Caco-2 (cell line): ENCODE measurements at regions not wholly inside any gene's neighbourhood (a gene's known extent, or its start where the extent isn't known, plus 50 kb on each side); places are given as distances from the start of the nearest gene placed in this dataset.

Experiments used
- BruUV-seq: library from RNA; stranded (reverse); fragments of 400-500 nt; replicated peaks from 2 replicates; lab custom pipeline; 2021; lab: Mats Ljungman, UMichigan
- CTCF ChIA-PET: fragments of 300-600 bp; sonication (Branson Sonifier 250); formaldehyde crosslinking; loops from one replicate; lab custom pipeline; 2022; ENCODE audit warnings: antibody characterized with exemption; lab: Charles Lee
- POLR2A ChIA-PET: fragments of 300-600 bp; sonication (Branson Sonifier 250); formaldehyde crosslinking; loops from one replicate; lab custom pipeline; 2022; ENCODE audit warnings: antibody characterized with exemption; lab: Charles Lee
- DNase-seq, 2 experiments: peaks; one replicate each; pipeline versions ENCODE4 v3.0.0 to v3.0.0-alpha.2; 2020 to 2022
- H3K27me3 ChIP-seq: replicated peaks from 2 replicates; pipeline ENCODE4 v1.6.0; 2011; ENCODE audit warnings: low read length; ENCODE audit not compliant: control insufficient read depth, insufficient read depth
- H3K36me3 ChIP-seq: 2 replicates; pipeline ENCODE4 v1.5.1; 2011; ENCODE audit warnings: low read length; ENCODE audit not compliant: control insufficient read depth, insufficient read depth
- H3K4me1 ChIP-seq: fragments of 250-450 bp; sonication (Bioruptor Pico); 2 replicates; pipeline ENCODE4 v1.5.1; 2020; ENCODE audit warnings: mild to moderate bottlenecking
- H3K4me3 ChIP-seq: 2 replicates; pipeline ENCODE4 v1.5.1; 2011; ENCODE audit warnings: low read depth, mild to moderate bottlenecking, control low read depth, low read length
- H3K9me3 ChIP-seq: fragments of 250-450 bp; sonication (Bioruptor Pico); 2 replicates; pipeline ENCODE4 v1.5.1; 2020; ENCODE audit warnings: mild to moderate bottlenecking, moderate library complexity
- H3K27ac Mint-ChIP-seq: one replicate; pipeline ENCODE4 v1.8.0; 2022; ENCODE audit warnings: mixed read lengths; ENCODE audit not compliant: unreplicated experiment
- H3K27me3 Mint-ChIP-seq: one replicate; pipeline ENCODE4 v1.8.0; 2022; ENCODE audit warnings: mixed read lengths; ENCODE audit not compliant: insufficient read depth, unreplicated experiment
- H3K36me3 Mint-ChIP-seq: one replicate; pipeline ENCODE4 v1.8.0; 2022; ENCODE audit warnings: mild to moderate bottlenecking, mixed read lengths; ENCODE audit not compliant: insufficient read depth, unreplicated experiment
- H3K4me1 Mint-ChIP-seq: one replicate; pipeline ENCODE4 v1.8.0; 2022; ENCODE audit warnings: low read depth, mixed read lengths; ENCODE audit not compliant: unreplicated experiment
- H3K4me3 Mint-ChIP-seq: one replicate; pipeline ENCODE4 v1.8.0; 2022; ENCODE audit warnings: mild to moderate bottlenecking, moderate library complexity, mixed read lengths; ENCODE audit not compliant: unreplicated experiment
- H3K9me3 Mint-ChIP-seq: one replicate; pipeline ENCODE4 v1.8.0; 2022; ENCODE audit warnings: mixed read lengths; ENCODE audit not compliant: unreplicated experiment
- intact Hi-C: fragments of 100-400 bp; cut with micrococcal nuclease; formaldehyde crosslinking; loops from one replicate; pipeline ENCODE4 v1.10.0; 2022; ENCODE audit not compliant: unreplicated experiment
- TF ChIP-seq, protein P1 (sequence below), 2 experiments: fragments of 200-600 bp in 1 of 2; IDR thresholded peaks; 1 replicate in 1 of 2; 2 replicates in 1 of 2; pipeline versions ENCODE4 v1.5.1 to v1.8.0; 2011 to 2022; ENCODE audit warnings: antibody characterized with exemption in 1 of 2, control low read depth in 1 of 2, inconsistent platforms in 1 of 2, low read depth in 1 of 2, low read length in 1 of 2, mild to moderate bottlenecking in 1 of 2, moderate library complexity in 1 of 2; ENCODE audit not compliant: insufficient read depth in 1 of 2, severe bottlenecking in 1 of 2, unreplicated experiment in 1 of 2

DNA sequence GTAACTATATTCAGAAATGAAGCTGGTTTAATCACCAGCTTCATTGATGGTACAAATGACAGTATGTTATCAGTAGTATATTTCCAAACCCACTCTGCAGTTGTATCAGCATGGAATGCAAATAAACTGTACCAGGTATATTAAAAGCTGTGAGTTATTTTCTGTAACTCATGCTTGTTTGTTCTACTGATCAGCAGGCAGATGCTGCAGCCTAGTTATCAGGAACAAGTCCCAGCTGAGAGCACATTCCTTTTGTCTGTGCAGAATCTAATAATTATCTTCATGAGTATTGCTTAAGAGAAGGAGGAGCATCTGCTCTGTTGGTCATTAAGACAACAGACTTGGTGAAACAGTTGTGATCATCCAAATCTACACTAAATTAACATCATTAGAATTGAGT is 1331.1 kb downstream of the MRPL39 start:
- intact Hi-C loops, result no loop called here
- H3K27me3 Mint-ChIP-seq, result peaks cover 4% of the 10 kb centered on the region
- ChIA-PET POLR2A (no interaction called here), CTCF (no interaction called here)
- H3K27me3 ChIP-seq, result no peaks in the 10 kb centered on the region
- DNase-seq, result no peak
- no peaks in the 10 kb centered on the region for H3K36me3 ChIP-seq
- no peak overlapping the region for H3K4me3 ChIP-seq
- BruUV-seq, result no TSS peak
- H3K4me1 ChIP-seq, result no peaks in the 10 kb centered on the region
- TF ChIP-seq, protein P1, sequence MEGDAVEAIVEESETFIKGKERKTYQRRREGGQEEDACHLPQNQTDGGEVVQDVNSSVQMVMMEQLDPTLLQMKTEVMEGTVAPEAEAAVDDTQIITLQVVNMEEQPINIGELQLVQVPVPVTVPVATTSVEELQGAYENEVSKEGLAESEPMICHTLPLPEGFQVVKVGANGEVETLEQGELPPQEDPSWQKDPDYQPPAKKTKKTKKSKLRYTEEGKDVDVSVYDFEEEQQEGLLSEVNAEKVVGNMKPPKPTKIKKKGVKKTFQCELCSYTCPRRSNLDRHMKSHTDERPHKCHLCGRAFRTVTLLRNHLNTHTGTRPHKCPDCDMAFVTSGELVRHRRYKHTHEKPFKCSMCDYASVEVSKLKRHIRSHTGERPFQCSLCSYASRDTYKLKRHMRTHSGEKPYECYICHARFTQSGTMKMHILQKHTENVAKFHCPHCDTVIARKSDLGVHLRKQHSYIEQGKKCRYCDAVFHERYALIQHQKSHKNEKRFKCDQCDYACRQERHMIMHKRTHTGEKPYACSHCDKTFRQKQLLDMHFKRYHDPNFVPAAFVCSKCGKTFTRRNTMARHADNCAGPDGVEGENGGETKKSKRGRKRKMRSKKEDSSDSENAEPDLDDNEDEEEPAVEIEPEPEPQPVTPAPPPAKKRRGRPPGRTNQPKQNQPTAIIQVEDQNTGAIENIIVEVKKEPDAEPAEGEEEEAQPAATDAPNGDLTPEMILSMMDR (IDR thresholded peaks at IDR 0.05; ENCODE audit: insufficient read depth in 1 of 2, low read depth in 1 of 2, low read length in 1 of 2, severe bottlenecking in 1 of 2, unreplicated experiment in 1 of 2), result no peak
- H3K36me3 Mint-ChIP-seq, result no peaks in the 10 kb centered on the region
- no peak overlapping the region for H3K27ac Mint-ChIP-seq
- peaks cover 9% of the 10 kb centered on the region for H3K4me1 Mint-ChIP-seq
- no peak overlapping the region for H3K4me3 Mint-ChIP-seq
- peaks cover 10% of the 10 kb centered on the region for H3K9me3 Mint-ChIP-seq
- H3K9me3 ChIP-seq, result no peaks in the 10 kb centered on the region

DNA sequence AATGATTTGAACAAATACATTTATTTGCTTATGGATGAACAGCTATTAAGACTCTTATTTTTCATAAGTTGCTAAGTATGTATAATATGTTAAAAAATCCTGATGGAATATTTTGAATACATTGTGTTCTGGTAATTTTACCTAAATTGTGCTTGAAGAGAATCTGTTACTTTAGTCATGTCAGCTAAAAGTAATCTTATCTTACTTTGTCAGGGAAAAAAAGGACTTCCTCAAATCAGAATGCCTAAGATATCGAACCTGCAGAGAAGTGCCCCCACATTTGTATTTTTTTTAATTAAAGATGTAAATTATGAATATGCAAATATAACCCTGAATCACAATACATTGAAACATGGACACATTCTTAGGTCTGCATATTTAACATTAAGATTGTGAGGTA is 1331.7 kb downstream of the MRPL39 start:
- TF ChIP-seq, protein P1 (IDR thresholded peaks at IDR 0.05; ENCODE audit: insufficient read depth in 1 of 2, low read depth in 1 of 2, low read length in 1 of 2, severe bottlenecking in 1 of 2, unreplicated experiment in 1 of 2), result no peak
- no peak overlapping the region for H3K4me3 ChIP-seq
- no TSS peak for BruUV-seq
- Mint-ChIP-seq H3K27me3 (peaks cover 7% of the 10 kb centered on the region), H3K4me3 (no peak overlapping the region), H3K4me1 (peaks cover 9% of the 10 kb centered on the region), H3K9me3 (peaks cover 9% of the 10 kb centered on the region), H3K27ac (no peak overlapping the region), H3K36me3 (no peaks in the 10 kb centered on the region)
- ChIA-PET POLR2A (no interaction called here), CTCF (no interaction called here)
- H3K27me3 ChIP-seq, result no peaks in the 10 kb centered on the region
- intact Hi-C loops, result no loop called here
- DNase-seq, result no peak
- no peaks in the 10 kb centered on the region for H3K36me3 ChIP-seq
- H3K9me3 ChIP-seq, result no peaks in the 10 kb centered on the region
- H3K4me1 ChIP-seq, result no peaks in the 10 kb centered on the region

DNA sequence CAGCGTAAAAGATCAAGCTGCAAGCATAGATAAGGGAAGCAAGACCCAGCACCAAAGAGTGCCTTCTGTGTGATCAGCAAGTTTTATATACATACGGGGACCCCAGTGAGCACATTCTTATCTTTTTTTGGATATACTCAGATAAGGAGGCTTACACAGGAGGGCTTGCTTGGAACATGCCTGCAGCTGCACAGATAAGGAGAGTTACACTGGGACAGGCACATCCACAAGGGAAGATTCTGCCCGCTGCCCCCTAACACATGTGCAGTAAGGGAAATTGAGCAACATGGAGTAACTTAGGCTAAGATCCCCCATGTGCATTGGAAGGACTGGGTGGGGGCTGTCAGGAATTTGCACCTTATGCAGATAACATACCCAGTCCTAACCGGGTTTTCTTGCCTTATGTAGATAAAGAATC is 1334.8 kb downstream of the MRPL39 start:
- H3K4me1 Mint-ChIP-seq, result peaks cover 9% of the 10 kb centered on the region
- H3K36me3 Mint-ChIP-seq, result no peaks in the 10 kb centered on the region
- no peak overlapping the region for H3K27ac Mint-ChIP-seq
- Histone ChIP-seq H3K27me3 (no peaks in the 10 kb centered on the region), H3K4me3 (no peak overlapping the region), H3K9me3 (no peaks in the 10 kb centered on the region), H3K4me1 (no peaks in the 10 kb centered on the region), H3K36me3 (no peaks in the 10 kb centered on the region)
- peak; percentile 3 to 28 for DNase-seq
- H3K27me3 Mint-ChIP-seq, result peaks cover 4% of the 10 kb centered on the region
- ChIA-PET CTCF (no interaction called here), POLR2A (no interaction called here)
- intact Hi-C loops, result no loop called here
- no peak overlapping the region for H3K4me3 Mint-ChIP-seq
- TF ChIP-seq, protein P1 (IDR thresholded peaks at IDR 0.05; ENCODE audit: insufficient read depth in 1 of 2, low read depth in 1 of 2, low read length in 1 of 2, severe bottlenecking in 1 of 2, unreplicated experiment in 1 of 2), result no peak
- BruUV-seq, result no TSS peak
- H3K9me3 Mint-ChIP-seq, result no peaks in the 10 kb centered on the region
